ENCODE measurements at regions not wholly inside any gene's neighbourhood (a gene's known extent, or its start where the extent isn't known, plus 50 kb on each side); places are given as distances from the start of the nearest gene placed in this dataset.
A peak's percentile ranks its signal among the peaks of the same experiment; 100 is the strongest.

DNA sequence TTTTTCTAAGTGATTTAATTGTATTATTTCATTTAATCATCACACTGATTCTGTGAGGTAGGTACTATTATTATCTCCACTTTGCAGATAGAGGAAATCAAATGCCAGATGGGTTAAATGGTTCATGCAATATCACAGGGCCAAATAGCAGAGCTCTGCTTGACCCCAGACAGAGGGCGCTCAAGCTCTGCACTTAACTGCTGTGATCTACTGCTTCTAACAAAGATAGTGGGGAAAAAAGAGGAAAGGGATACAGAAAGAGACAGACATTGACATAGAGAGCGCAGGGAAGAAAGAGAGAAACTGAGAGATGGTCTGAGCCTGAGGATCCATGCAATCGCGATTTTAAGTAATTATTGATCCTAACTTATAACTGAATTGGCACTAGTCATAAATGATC is 279.1 kb upstream of the THRB start:
- peak; percentile 87 for TF ChIP-seq CTCF (IDR thresholded peaks at IDR 0.05; ENCODE audit: low read depth, low read length, missing control alignments)
- no peak overlapping the region for H3K4me3 ChIP-seq (ENCODE audit: low read depth, low read length)
- in situ Hi-C loops (cut with HindIII; ENCODE audit: low sequenced_read_pairs), result no loop called here
- DNase-seq (ENCODE audit: low read depth), result peak; percentile 59

DNA sequence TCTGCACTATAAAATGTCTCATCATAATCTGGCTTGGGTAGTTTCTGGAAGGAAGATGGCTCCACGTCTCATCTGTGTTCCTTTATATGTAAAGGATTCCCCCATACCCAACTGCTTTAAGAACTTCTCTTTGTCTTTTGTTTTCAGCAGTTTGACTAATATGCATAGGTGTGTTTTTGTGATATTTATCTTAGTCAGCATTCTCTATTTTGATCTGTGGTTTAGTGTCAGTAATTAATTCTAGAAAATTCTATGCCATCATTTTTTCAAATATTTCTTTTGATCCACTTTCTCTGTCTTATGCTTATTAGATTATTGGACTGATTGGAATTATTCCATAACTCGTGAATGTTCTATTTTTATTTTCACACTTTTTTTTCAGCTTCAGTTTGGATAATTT is 286.3 kb upstream of the THRB start:
- no peak overlapping the region for H3K4me3 ChIP-seq (ENCODE audit: low read depth, low read length)
- in situ Hi-C loops (cut with HindIII; ENCODE audit: low sequenced_read_pairs), result no loop called here
- DNase-seq (ENCODE audit: low read depth), result no peak
- no peak for TF ChIP-seq CTCF (IDR thresholded peaks at IDR 0.05; ENCODE audit: low read depth, low read length, missing control alignments)

DNA sequence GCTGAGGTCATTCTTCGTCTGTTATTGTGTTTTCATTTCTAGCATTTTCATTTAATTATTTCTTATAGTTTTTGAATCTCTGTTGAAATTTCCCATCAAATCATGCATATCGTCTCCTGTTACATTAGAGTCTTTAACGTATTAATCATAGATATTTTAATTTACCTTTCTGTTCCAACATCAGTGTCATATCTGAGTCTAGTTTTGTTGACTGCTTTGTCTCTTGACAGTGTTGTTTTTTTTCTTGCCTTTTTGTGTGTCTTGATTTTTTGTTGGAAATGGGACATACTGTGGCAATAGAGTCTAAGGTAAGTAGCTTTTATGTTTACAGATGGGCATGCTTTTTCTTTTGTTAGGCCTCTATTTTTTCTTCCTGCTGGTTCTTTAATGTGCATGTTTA is 286.8 kb upstream of the THRB start:
- H3K4me3 ChIP-seq (ENCODE audit: low read depth, low read length), result no peak overlapping the region
- in situ Hi-C loops (cut with HindIII; ENCODE audit: low sequenced_read_pairs), result no loop called here
- DNase-seq (ENCODE audit: low read depth), result no peak
- no peak for TF ChIP-seq CTCF (IDR thresholded peaks at IDR 0.05; ENCODE audit: low read depth, low read length, missing control alignments)

- TF ChIP-seq CTCF (IDR thresholded peaks at IDR 0.05; ENCODE audit: low read depth, low read length, missing control alignments), result no peak
- in situ Hi-C loops (cut with HindIII; ENCODE audit: low sequenced_read_pairs), result no loop called here
- DNase-seq (ENCODE audit: low read depth), result no peak
- no peak overlapping the region for H3K4me3 ChIP-seq (ENCODE audit: low read depth, low read length)
Measured at GRCh38 chr3:24793896-24794295, 299.2 kb upstream of the THRB start.

DNA sequence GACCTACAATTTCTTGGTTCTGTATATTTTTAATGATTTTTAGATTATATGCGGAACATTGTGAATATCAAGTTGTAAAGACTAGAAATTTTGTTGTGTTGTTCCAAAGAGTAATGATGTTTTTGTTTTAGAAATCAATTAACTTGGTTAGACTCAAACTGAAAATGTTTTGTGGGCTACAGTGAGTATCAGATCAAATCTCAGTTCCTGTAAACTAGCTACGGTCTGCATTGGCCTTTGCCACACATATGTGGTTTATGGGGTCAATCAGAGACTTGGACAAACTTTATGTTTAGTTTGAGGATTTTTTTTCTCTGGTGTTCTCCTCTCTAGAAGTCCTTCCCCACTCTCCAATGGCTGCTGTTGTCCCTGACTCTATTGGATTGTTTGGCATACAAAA is 308.0 kb upstream of the THRB start:
- H3K4me3 ChIP-seq (ENCODE audit: low read depth, low read length), result no peak overlapping the region
- TF ChIP-seq CTCF (IDR thresholded peaks at IDR 0.05; ENCODE audit: low read depth, low read length, missing control alignments), result no peak
- in situ Hi-C loops (cut with HindIII; ENCODE audit: low sequenced_read_pairs), result no loop called here
- no peak for DNase-seq (ENCODE audit: low read depth)

- no peak for DNase-seq (ENCODE audit: low read depth)
- no peak for TF ChIP-seq CTCF (IDR thresholded peaks at IDR 0.05; ENCODE audit: low read depth, low read length, missing control alignments)
- in situ Hi-C loops (cut with HindIII; ENCODE audit: low sequenced_read_pairs), result no loop called here
- H3K4me3 ChIP-seq (ENCODE audit: low read depth, low read length), result no peak overlapping the region
Measured at GRCh38 chr3:24804095-24804494, 309.4 kb upstream of the THRB start.

DNA sequence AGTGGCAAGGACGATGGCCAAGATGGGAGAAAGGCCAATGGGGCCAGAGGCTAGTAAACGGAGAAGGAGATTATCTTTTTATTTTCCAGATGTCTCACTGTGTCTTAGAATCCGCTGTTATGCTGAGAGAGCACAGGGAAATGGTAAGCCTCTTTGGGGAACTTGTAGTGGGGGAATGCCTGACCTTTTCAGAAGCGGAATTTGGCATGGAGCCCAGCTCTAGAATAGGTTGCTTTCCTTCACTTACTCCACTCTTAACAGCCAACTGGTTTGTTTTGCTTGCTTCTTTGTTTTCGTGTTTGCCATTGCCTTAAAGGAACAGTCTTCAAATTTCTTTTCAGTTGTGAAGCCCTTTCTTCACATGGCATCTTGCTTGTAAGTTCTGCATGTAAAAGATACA is 316.2 kb upstream of the THRB start:
- no peak overlapping the region for H3K4me3 ChIP-seq (ENCODE audit: low read depth, low read length)
- DNase-seq (ENCODE audit: low read depth), result no peak
- no peak for TF ChIP-seq CTCF (IDR thresholded peaks at IDR 0.05; ENCODE audit: low read depth, low read length, missing control alignments)
- in situ Hi-C loops (cut with HindIII; ENCODE audit: low sequenced_read_pairs), result no loop called here

All from astrocyte of the cerebellum (primary cell).